Colonic mucosa (tissue), 4 donors: ENCODE measurements at regions not wholly inside any gene's neighbourhood (a gene's known extent, or its start where the extent isn't known, plus 50 kb on each side); places are given as distances from the start of the nearest gene placed in this dataset.
A peak's percentile ranks its signal among the peaks of the same experiment; 100 is the strongest.

ENCODE experiments used
- DNase-seq: peaks from one replicate; pipeline ENCODE4 v3.0.0-alpha.2; 2020
- H3K27ac ChIP-seq: fragments of 200-600 bp; one replicate; pipeline ENCODE4 v1.8.0; 2021
- H3K27me3 ChIP-seq: fragments of 200-600 bp; one replicate; pipeline ENCODE4 v1.8.0; 2021
- H3K36me3 ChIP-seq: fragments of 200-600 bp; one replicate; pipeline ENCODE4 v1.8.0; 2021
- H3K4me1 ChIP-seq: fragments of 200-600 bp; one replicate; pipeline ENCODE4 v1.8.0; 2021; ENCODE audit warnings: mild to moderate bottlenecking
- H3K4me3 ChIP-seq: fragments of 200-600 bp; one replicate; pipeline ENCODE4 v1.8.0; 2021
- H3K9ac ChIP-seq, 2 donors: one replicate each; pipeline ENCODE4 v1.7.0; 2013; ENCODE audit warnings: control low read depth in 2 of 2, low read depth in 2 of 2, low read length in 2 of 2
- H3K9me3 ChIP-seq: fragments of 200-600 bp; one replicate; pipeline ENCODE4 v1.8.0; 2021
- CTCF ChIP-seq: fragments of 200-600 bp; IDR thresholded peaks from one replicate; pipeline ENCODE4 v1.8.0; 2022; ENCODE audit warnings: antibody characterized with exemption, mild to moderate bottlenecking
- intact Hi-C: fragments of 100-400 bp; cut with DNase I; formaldehyde crosslinking; loops from one replicate; pipeline ENCODE4 v1.14.1; 2022
- donor health status: healthy.
- donor health status: DM: no; HTN: no; CAD: no.
- donor health status: DM: no; HTN: no; CAD: no.

GRCh38 chr1:168933141-168933805, 173.2 kb upstream of the ATP1B1 start:
- Histone ChIP-seq H3K36me3 (no peaks in the 10 kb centered on the region), H3K9me3 (no peaks in the 10 kb centered on the region), H3K4me3 (no peak overlapping the region), H3K9ac (no peak overlapping the region), H3K27me3 (no peaks in the 10 kb centered on the region), H3K4me1 (no peaks in the 10 kb centered on the region), H3K27ac (no peak overlapping the region)
- no peak for DNase-seq
- intact Hi-C loops, result loop anchor here (5.0 kb wide), 1 partner anchor 49 kb away; no protein-coding TSS in a partner anchor
- no peak for TF ChIP-seq CTCF

- no peak for TF ChIP-seq CTCF
- Histone ChIP-seq H3K4me3 (no peak overlapping the region), H3K4me1 (no peaks in the 10 kb centered on the region), H3K27me3 (no peaks in the 10 kb centered on the region), H3K9ac (no peak overlapping the region), H3K9me3 (no peaks in the 10 kb centered on the region), H3K36me3 (no peaks in the 10 kb centered on the region), H3K27ac (peak overlapping the region; percentile 34)
- intact Hi-C loops, result no loop called here
- peak; percentile 31 for DNase-seq
Observed at GRCh38 chr1:168939110-168939946, 167.2 kb upstream of the ATP1B1 start.

GRCh38 chr1:168939947-168940223, 166.6 kb upstream of the ATP1B1 start:
- H3K9ac ChIP-seq, result no peak overlapping the region
- no peak for TF ChIP-seq CTCF
- H3K4me1 ChIP-seq, result no peaks in the 10 kb centered on the region
- no peak overlapping the region for H3K4me3 ChIP-seq
- H3K36me3 ChIP-seq, result no peaks in the 10 kb centered on the region
- no peaks in the 10 kb centered on the region for H3K27me3 ChIP-seq
- intact Hi-C loops, result no loop called here
- peak overlapping the region; percentile 34 for H3K27ac ChIP-seq
- no peaks in the 10 kb centered on the region for H3K9me3 ChIP-seq
- DNase-seq, result no peak

GRCh38 chr1:168941640-168942039, 164.8 kb upstream of the ATP1B1 start:
- Histone ChIP-seq H3K27ac (no peak overlapping the region), H3K27me3 (no peaks in the 10 kb centered on the region), H3K4me3 (no peak overlapping the region), H3K4me1 (no peaks in the 10 kb centered on the region), H3K36me3 (no peaks in the 10 kb centered on the region), H3K9ac (no peak overlapping the region), H3K9me3 (no peaks in the 10 kb centered on the region)
- intact Hi-C loops, result no loop called here
- DNase-seq, result no peak
- TF ChIP-seq CTCF, result no peak

GRCh38 chr1:168942165-168942564, 164.3 kb upstream of the ATP1B1 start:
- Histone ChIP-seq H3K4me1 (no peaks in the 10 kb centered on the region), H3K4me3 (no peak overlapping the region), H3K27ac (no peak overlapping the region), H3K27me3 (no peaks in the 10 kb centered on the region), H3K36me3 (no peaks in the 10 kb centered on the region), H3K9ac (no peak overlapping the region), H3K9me3 (no peaks in the 10 kb centered on the region)
- DNase-seq, result no peak
- intact Hi-C loops, result no loop called here
- TF ChIP-seq CTCF, result no peak
